ENCODE measurements at regions not wholly inside any gene's neighbourhood (a gene's known extent, or its start where the extent isn't known, plus 50 kb on each side); places are given as distances from the start of the nearest gene placed in this dataset.

- no peak overlapping the region for H3K27ac ChIP-seq
- TF ChIP-seq ZFX (IDR thresholded peaks at IDR 0.05; ENCODE audit: borderline replicate concordance) (no peak), CTCF (IDR thresholded peaks at IDR 0.05) (no peak)
Measured at GRCh38 chr2:192888109-192888508, 693.4 kb upstream of the TMEFF2 start.

DNA sequence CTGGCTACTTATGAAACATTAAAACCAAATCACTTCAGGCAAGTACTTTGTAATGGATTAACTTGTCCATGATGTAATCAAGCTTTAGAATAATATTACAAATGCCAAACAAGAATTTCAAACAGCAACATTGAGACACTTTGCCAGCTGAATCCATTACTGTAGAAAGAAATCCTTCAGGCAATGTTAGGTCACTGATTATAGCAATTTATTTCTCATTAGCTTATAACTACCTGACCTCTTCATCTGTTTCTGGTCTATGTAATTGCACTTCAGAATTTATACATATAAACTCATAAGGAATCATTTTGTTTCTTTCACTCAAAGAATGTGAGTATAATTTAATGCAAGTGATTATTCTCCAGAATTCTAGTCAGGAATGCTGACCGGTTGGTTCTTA lies 692.6 kb upstream of the TMEFF2 start:
- TF ChIP-seq CTCF (IDR thresholded peaks at IDR 0.05) (no peak), ZFX (IDR thresholded peaks at IDR 0.05; ENCODE audit: borderline replicate concordance) (no peak)
- no peak overlapping the region for H3K27ac ChIP-seq

DNA sequence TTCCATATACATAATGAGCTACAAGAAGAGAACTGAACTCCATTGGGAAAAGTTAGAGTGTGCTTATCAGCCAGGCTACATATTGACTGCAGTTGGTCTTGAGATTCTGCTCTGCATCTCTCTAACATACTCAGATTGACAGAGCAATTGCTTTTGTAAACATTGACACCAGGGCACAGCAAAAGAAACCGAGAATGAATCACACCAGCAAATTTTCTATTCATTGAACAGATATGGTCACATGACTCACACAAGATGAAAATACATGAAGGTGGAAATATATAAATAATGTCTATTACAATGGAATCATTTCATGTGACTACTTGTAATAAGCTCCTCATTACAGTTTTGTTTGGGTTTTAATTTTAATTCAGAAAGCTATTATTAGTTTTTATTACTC lies 691.9 kb upstream of the TMEFF2 start:
- TF ChIP-seq ZFX (IDR thresholded peaks at IDR 0.05; ENCODE audit: borderline replicate concordance) (no peak), CTCF (IDR thresholded peaks at IDR 0.05) (no peak)

DNA sequence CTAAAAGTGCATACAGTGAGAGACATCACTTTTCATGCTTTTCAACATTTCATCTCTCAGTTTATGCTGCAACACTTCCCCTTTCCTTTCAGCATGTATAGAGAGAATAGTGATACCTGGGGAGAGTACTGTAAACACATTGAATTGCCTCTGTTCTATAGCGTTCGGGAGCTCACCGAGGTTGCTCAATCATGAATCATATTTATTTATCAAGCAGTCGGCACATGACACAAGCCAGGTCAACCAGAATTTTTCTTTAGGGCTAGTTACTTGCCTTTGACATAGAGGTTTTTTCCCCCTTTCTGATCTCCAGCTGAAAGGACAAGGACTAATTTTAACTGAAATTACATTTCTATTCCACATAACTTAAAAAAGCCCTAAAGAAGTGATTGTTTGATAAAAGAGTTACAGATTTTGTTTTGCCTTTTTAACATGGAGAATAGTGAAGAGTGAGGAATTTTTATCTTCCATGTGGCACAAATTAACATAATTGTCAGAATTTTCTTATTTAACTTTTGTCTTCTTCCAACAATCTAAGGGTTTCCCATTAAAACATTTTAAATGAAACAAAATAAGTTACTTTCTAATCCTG lies 690.9 kb upstream of the TMEFF2 start:
- TF ChIP-seq ZFX (IDR thresholded peaks at IDR 0.05; ENCODE audit: borderline replicate concordance), result no peak
- TF ChIP-seq CTCF (IDR thresholded peaks at IDR 0.05), result no peak
- H3K27ac ChIP-seq, result no peak overlapping the region

More for the DNA sequence above, 691.9 kb upstream of the TMEFF2 start:
- no peak overlapping the region for H3K27ac ChIP-seq

DNA sequence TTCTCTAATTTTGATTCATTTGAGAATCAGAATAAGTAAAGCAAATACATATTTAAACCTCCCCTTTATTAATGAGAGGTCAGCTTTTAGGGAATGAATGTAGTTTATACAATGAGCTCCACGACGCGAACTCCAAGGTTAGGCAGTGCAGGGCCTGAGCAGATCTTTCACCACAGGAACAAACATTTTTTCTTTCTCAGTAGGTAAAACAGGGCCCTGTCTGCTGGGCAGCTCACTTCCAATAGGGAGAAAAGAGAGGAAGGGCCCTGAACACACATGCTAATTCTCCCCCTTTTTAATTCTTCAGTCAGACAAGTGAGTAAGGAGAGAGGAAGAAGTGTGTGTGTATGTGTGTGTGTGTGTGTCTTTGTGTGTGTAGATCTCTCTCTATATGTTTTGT lies 682.4 kb upstream of the TMEFF2 start:
- TF ChIP-seq CTCF (IDR thresholded peaks at IDR 0.05), result no peak
- TF ChIP-seq ZFX (IDR thresholded peaks at IDR 0.05; ENCODE audit: borderline replicate concordance), result no peak
- no peak overlapping the region for H3K27ac ChIP-seq

- H3K27ac ChIP-seq, result no peak overlapping the region
Measured at GRCh38 chr2:192876698-192877097, 682.0 kb upstream of the TMEFF2 start.

More at GRCh38 chr2:192876698-192877097, 682.0 kb upstream of the TMEFF2 start:
- TF ChIP-seq CTCF (IDR thresholded peaks at IDR 0.05), result no peak
- TF ChIP-seq ZFX (IDR thresholded peaks at IDR 0.05; ENCODE audit: borderline replicate concordance), result no peak

Data from 22Rv1 (cell line).